GM18867 (cell line): ENCODE measurements at regions not wholly inside any gene's neighbourhood (a gene's known extent, or its start where the extent isn't known, plus 50 kb on each side); places are given as distances from the start of the nearest gene placed in this dataset.
"Not testable (repeated sequence)": the region's sequence is repeated elsewhere in the genome, so short reads cannot be mapped to it uniquely, and the experiment has no call there.

Experiments
- ATAC-seq: cut with Tn5 transposase; IDR thresholded peaks from one replicate; pipeline ENCODE4 v1.9.1; 2021; ENCODE audit warnings: mild to moderate bottlenecking, moderate library complexity; ENCODE audit not compliant: unreplicated experiment

DNA sequence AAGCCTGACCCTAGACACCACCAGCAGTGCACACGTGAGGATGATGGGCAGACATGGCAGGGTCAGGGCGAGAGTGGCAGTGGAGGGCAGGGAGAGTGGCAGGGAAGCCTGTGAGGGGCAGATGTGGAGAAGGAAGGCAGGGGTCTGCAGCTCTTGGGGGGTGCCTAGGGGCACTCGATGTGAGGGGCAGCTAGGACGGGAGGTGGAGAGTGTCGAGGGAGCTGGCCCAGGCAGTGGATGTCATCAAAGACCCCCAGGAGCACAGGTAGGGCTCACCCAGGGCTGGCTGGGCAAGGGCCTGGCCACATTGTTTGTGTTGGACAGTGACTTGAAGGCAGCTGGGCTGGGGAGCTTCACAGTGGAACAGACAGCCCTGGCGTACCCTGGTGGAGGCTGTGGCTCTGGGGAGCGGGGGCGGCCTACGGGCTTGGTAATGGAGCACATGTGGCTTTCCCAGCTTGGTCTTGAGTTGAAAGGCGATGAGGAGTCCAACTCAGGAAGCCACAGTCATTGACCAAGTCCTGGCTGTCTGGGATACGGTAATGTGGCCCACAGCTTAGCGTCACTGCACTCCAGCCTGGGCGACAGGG lies 87.1 kb downstream of the RTP5 start:
- ATAC-seq: no peak

DNA sequence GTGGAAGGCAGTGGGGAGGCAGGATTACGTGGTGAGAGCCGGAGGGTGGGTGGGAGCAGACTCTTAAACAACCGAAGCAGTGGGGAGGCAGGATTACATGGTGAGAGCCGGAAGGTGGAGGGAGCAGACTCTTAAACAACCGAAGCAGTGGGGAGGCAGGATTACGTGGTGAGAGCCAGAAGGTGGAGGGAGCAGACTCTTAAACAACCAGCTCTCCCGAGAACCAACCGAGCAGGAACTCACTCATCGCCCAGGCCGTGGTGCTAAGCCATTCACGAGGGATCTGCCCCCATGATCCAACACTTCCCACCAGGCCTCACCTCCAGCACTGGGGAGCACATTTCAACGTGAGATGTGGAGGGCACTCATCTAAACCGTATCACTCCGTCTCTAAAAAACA lies 87.7 kb downstream of the RTP5 start:
- ATAC-seq: no peak

DNA sequence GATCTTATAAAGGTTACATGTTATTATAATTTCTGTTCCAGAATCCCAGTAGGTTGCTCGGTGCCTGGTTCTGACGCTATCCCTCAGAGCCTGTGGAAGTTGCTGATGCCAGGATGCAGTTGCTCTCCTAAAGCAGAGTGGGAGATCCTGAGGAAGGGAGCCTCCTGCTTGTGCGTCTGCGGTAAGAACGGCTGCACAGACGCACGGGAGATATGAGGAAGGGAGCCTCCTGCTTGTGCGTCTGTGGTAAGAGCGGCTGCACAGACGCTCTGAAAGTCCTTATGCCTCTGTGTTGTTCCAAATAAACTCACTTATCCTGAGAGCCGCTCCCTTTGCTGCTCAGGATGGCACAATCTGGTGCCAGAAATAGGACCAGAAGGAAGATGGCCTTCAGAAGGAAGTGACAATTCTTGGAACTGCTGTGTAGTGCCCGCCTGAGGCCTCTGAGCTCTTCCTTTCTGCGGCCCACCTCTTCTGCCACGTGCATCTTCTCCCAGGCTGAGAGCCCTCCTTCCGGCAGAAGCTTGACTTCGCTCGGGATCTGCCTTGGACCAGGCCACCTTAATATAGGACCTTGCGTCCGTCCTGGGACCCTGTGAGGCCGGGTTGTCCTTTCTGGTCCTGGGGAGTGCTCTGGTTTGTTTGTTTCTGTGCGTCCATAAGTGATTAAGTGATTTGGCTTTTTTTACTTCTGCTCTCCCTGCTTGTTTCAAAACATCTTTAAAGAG lies 89.5 kb downstream of the RTP5 start:
- no peak for ATAC-seq

GRCh38 chr2:241959751-241960269 lies 90.3 kb downstream of the RTP5 start:
- ATAC-seq: no peak

- no peak for ATAC-seq
These were observed 91.9 kb downstream of the RTP5 start for GRCh38 chr2:241961454-241961853.

DNA sequence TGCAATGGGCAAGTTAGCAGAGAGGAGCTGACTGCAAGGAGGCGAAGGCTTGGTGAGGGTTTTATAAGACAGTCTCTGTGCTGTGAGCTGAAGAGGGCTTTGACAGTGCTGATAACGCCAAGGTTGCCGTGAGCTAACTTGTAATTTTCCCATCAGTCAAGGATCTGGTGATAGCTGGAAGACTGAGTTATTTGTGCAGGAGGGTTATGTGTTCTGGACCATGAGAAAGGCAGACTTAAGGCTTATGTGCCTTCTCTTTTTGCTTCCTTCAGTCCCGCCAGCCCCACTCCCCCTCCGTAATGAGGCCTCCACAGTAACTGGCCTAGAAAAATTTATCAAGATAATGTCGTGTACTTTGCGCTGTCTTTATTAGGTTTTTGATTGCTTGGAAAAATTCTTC lies 94.6 kb downstream of the RTP5 start:
- no peak for ATAC-seq

DNA sequence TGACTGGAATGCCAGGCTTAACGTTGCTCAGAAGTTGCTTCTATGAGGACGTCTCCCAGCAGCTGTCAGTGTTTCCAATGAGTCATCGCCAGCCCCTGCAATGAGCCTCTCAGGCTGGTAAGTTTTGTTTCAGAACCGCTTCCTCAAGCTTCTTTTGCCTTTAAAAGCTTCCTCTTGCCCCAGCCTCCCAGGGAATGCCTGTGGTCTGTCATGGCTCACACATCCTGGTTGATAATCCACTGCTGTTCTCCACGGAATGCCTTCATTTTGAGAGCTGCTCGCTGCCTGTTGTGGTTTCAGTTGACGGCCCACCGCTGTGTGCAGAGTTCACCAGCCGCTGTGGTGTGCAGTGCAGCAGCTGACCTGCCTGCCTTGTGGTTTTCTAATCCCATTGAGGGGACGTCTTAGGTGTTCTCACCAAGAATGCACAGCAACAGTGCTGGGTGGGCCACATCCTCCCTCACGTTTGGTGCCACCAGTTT lies 96.4 kb downstream of the RTP5 start:
- peak; percentile 88 for ATAC-seq

DNA sequence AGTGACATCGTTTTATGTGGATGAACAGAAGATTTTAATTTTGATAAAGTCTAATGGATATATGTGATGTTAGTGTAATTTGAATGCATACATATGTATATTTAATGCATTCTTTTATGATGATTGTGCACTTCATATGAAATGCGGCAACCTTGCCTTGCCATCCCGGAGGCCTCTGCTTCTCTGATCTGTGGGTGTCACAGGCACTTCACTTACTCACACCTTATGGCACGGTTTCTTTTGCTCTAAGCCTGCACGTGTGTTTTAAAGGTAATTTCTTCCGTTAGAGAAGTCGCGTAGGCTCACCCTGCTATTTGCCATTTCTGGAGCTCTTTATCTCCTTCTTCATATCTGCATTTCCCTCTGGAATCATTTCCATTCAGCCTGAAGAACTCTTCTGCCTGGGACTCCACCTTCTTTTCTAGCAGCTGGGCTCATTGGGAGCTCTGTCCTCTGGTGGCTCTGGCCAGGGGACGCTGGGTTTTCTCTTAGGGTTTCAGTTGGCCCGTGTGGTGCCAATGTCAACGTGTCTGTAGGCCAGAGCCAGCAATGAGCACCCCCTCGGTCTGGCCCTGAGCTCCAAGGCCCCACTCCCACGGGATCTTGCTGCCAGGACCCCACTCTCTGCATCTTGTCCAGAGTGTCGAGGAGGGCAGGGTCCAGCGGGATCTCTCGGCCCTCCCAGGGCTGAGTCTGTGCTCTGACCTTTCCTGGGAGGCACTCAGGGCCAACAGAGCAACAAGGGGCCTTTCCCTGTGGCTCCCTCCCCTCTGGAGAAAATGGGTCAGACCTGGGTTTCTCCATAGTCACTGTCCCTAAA lies 97.3 kb downstream of the RTP5 start:
- ATAC-seq: no peak

DNA sequence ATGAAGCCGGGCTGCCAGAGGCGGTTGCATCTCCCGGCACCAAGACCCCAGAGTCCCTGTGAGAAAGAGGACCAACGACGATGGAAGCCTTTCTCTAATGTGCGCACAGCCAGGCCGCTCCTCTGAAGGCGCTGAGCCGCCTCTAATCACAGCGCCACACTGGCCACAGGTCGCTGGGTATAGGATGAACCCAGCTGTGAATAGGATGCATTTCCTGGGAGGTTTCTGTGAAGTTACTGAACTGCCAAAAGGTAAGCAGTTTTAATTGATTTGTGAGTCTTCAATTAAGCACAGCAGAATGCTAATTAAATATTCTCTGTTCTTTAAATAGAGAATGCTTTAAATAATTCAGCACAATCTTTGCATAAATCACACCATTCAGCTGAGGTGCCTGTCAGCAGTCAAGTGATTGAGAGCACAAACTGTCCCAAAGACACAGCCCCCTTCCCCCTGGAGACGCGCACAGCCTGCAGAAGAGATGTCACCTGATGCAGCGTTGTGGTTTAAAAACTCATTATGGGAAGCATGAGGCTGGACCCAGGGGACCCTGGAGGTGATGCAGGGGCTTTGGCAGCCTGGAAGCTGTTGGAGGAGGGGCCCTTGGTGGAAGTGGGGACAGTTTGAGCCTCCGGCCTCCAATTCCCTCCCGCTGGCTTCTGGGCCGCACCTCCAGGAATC lies 98.1 kb downstream of the RTP5 start:
- no peak for ATAC-seq

DNA sequence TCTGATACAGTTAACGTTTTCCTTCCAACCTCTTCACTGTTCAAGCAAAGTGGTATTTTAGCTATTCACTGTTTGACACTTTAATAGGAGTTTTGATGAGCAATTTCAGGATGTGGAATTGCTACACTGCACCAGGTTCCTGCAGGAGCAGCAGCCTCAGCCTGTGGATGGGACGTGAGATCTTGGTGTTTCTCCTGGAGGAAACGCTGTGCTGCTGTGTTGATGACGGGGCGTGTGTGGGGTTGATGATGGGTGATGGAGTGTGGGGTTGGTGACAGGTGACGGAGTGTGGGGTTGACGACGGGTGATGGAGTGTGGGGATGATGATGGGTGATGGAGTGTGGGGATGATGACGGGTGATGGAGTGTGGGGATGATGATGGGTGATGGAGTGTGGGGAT lies 98.9 kb downstream of the RTP5 start:
- ATAC-seq: no peak

DNA sequence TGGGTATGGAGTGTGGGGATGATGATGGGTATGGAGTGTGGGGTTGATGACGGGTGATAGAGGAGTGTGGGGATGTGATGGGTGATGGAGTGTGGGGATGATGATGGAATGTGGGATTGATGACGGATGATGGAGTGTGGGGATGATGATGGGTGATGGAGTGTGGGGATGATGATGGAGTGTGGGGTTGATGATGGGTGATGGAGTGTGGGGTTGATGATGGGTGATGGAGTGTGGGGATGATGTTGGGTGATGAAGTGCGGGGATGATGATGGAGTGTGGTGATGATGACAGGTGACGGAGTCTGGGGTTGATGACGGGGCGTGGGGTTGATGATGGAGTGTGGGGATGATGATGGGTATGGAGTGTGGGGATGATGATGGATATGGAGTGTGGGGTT lies 99.7 kb downstream of the RTP5 start:
- ATAC-seq: not testable (repeated sequence)

- no peak for ATAC-seq
These were observed 101.2 kb downstream of the RTP5 start for GRCh38 chr2:241970716-241971115.

DNA sequence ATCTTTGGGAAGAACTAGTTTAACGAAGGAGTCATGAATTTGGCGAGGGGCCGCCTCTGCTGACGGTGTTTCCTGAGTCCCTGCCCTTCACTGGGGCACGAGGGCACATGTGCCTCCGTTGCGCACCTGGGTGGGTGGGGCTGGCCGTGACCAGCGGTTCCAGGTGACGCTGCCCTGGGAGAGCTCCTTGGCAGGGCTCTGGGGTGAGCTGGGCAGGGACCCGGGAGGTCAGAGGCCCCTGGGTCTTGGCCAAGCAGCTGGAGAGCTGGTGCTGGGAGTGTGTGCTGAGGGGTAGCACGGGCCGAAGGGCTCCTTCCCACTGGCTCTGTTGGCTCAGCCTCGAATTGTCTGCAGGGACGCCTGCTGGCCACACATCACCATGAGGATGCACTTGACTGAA lies 104.6 kb downstream of the RTP5 start:
- ATAC-seq: no peak

- no peak for ATAC-seq
These were observed 105.5 kb downstream of the RTP5 start for GRCh38 chr2:241974851-241975592.

DNA sequence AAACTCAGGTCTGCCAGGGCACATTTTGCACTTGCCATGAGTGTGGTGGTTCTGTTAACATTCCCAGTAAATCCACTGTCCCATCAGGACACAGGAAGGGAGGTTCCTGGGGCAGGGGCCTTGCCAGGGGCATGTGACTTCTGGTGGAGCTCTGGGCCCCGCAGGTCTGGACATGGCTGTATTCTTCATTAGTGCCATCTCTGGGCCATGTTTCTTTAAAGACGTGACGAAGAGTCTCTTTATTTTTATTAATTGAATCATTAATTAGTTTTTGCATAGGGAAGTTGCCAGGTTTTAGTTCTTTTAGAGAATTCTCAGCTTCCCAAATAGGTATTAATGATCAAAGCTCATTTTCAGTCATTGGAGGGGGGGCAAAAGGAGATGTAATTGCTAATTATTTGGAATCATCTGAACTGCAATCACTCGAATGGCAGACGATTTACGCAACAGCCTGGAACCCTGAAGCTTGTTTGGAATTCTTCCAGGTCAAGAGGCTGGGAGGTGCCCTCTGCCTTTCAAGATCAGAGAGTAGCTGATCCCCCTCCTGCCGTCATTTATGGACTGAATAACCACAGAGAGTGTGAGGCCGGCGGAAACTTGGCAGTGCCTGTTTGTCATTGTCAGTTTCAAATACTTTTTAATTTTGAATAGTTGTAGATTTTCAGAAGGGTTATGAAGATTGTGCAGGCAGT lies 106.2 kb downstream of the RTP5 start:
- ATAC-seq: no peak

- no peak for ATAC-seq
These were observed 106.8 kb downstream of the RTP5 start for GRCh38 chr2:241976296-241976695.

- no peak for ATAC-seq
These were observed 108.2 kb downstream of the RTP5 start for GRCh38 chr2:241977557-241978300.

DNA sequence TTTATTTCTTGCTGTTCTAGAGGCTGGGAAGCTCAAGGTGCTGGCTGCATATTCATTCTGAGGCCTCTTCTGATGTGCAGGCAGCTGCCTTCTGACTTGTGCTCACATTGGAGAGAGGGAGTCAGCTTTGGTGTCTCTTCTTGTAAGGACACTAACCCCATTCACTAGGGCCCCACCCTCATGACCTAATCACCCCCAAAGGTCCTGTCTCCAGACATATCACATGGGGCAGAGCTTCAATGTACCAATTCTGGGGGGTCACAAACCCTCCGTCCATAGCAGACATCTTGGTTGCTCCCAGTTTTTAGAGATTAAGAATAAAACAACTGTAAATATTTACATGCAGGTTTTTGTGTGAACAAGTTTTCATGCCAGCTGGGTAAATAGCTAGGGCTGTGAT lies 109.1 kb downstream of the RTP5 start:
- ATAC-seq: no peak

DNA sequence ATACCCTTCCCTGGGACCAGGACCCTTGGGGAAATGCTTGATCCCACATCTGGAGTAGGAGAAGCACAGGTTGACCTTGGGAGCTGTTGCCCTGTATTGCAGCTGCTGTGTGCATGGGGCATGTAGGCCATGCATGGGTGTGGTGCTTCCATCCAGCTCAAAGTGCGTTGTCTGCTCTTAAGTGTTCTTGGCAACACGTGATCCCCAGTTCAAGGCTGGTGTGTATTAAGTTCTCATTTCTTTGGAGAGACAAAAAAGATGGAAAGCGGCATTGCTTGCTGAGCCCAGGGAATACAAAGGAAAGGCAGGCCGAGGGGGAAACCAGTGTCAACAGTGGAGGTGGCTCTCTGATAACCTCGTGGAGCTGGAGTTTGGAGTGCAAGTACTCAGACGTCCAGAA lies 110.7 kb downstream of the RTP5 start:
- ATAC-seq: no peak
